Hepatocyte (in vitro differentiated cells): ENCODE measurements at regions not wholly inside any gene's neighbourhood (a gene's known extent, or its start where the extent isn't known, plus 50 kb on each side); places are given as distances from the start of the nearest gene placed in this dataset.
A peak's percentile ranks its signal among the peaks of the same experiment; 100 is the strongest.

ENCODE experiments used
- DNase-seq: peaks from one replicate; pipeline ENCODE4 v3.0.0-alpha.2; 2016; ENCODE audit warnings: low spot score
- H2AFZ ChIP-seq: fragments of 200-600 bp; sonication (generic); 2 replicates; pipeline ENCODE4 v1.6.0; 2016; ENCODE audit warnings: antibody characterized with exemption, mild to moderate bottlenecking
- H3K27ac ChIP-seq: fragments of 200-600 bp; sonication (generic); 2 replicates; pipeline ENCODE4 v1.5.1; 2016; ENCODE audit warnings: mild to moderate bottlenecking
- H3K27me3 ChIP-seq: fragments of 200-600 bp; sonication (generic); 2 replicates; pipeline ENCODE4 v1.6.1; 2016
- H3K36me3 ChIP-seq: fragments of 200-600 bp; sonication (generic); replicated peaks from 2 replicates; pipeline ENCODE4 v1.5.1; 2016; ENCODE audit warnings: low read depth; ENCODE audit not compliant: insufficient read depth
- H3K4me1 ChIP-seq: fragments of 200-600 bp; sonication (generic); 2 replicates; pipeline ENCODE4 v1.5.1; 2016; ENCODE audit warnings: mild to moderate bottlenecking, moderate library complexity; ENCODE audit not compliant: insufficient read depth
- H3K4me2 ChIP-seq: fragments of 200-600 bp; sonication (generic); 2 replicates; pipeline ENCODE4 v1.6.0; 2016
- H3K4me3 ChIP-seq: fragments of 200-600 bp; sonication (generic); 2 replicates; pipeline ENCODE4 v1.5.1; 2016; ENCODE audit warnings: mild to moderate bottlenecking
- H3K79me2 ChIP-seq: fragments of 200-600 bp; sonication (generic); 2 replicates; pipeline ENCODE4 v1.6.0; 2017; ENCODE audit warnings: mild to moderate bottlenecking
- H3K9me2 ChIP-seq: fragments of 200-600 bp; sonication (generic); replicated peaks from 2 replicates; pipeline ENCODE4 v1.6.0; 2017; ENCODE audit warnings: mild to moderate bottlenecking; ENCODE audit not compliant: insufficient read depth
- H3K9me3 ChIP-seq: fragments of 200-600 bp; sonication (generic); 2 replicates; pipeline ENCODE4 v1.5.1; 2016; ENCODE audit warnings: low read depth, mild to moderate bottlenecking
- H4K20me1 ChIP-seq: fragments of 200-600 bp; sonication (generic); 2 replicates; pipeline ENCODE4 v1.6.0; 2016; ENCODE audit warnings: mild to moderate bottlenecking; ENCODE audit not compliant: insufficient read depth, poor library complexity, severe bottlenecking
- CTCF ChIP-seq: fragments of 200-600 bp; sonication (generic); IDR thresholded peaks from 2 replicates; pipeline ENCODE4 v1.5.1; 2016; ENCODE audit warnings: antibody characterized with exemption, mild to moderate bottlenecking; ENCODE audit not compliant: poor library complexity
- EZH2 ChIP-seq: fragments of 200-600 bp; sonication (generic); IDR thresholded peaks from 2 replicates; pipeline ENCODE4 v1.6.1; 2016; ENCODE audit warnings: antibody characterized with exemption, mild to moderate bottlenecking, borderline replicate concordance
- EZH2phosphoT487 ChIP-seq: fragments of 200-600 bp; sonication (generic); IDR thresholded peaks from one replicate; pipeline ENCODE4 v1.6.1; 2018; ENCODE audit warnings: antibody characterized with exemption, mild to moderate bottlenecking, low read depth, moderate library complexity; ENCODE audit not compliant: unreplicated experiment, severe bottlenecking
- WGBS: methylation state at CpG from one replicate; pipeline ENCODE4 v1.1.6; 2016; ENCODE audit warnings: low lambda C conversion rate; ENCODE audit errors: missing lambda C conversion rate; 5-methylcytosine and 5-hydroxymethylcytosine counted together

GRCh38 chr2:146764301-146764700 is 1080.5 kb upstream of the ACVR2A start:
- Histone ChIP-seq H3K9me2 (no peaks in the 10 kb centered on the region), H3K27me3 (no peaks in the 10 kb centered on the region), H3K27ac (no peak overlapping the region), H2AFZ (no peak overlapping the region), H3K4me3 (no peak overlapping the region), H3K4me1 (no peaks in the 10 kb centered on the region), H3K9me3 (no peaks in the 10 kb centered on the region), H3K36me3 (no peaks in the 10 kb centered on the region), H3K4me2 (no peak overlapping the region), H3K79me2 (no peaks in the 10 kb centered on the region), H4K20me1 (no peaks in the 10 kb centered on the region)
- 79% methylated on average over 4 of the region's 4 CpGs for WGBS
- no peak for TF ChIP-seq EZH2phosphoT487
- TF ChIP-seq CTCF: no peak
- no peak for TF ChIP-seq EZH2
- DNase-seq: no peak

DNA sequence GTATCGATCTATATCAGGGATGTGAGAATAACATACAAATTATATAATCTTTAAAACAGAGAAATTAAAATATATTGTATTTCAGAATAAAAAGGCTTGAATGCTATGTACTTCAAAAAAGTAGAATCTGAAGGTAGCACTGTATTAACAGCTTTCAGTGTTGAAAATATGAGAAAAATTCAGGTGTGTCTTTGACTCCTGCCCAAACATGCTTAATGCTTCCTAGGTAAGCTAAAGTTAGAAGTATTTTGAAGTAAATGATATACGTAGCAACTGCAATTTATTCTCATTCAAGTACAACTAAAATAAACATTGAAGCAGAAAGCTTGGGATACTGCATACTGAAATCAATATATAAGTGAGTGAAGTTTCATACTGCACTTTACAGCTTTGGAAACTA is 1082.0 kb upstream of the ACVR2A start:
- no peak overlapping the region for H2AFZ ChIP-seq
- no peak for TF ChIP-seq EZH2
- TF ChIP-seq CTCF: no peak
- TF ChIP-seq EZH2phosphoT487: no peak

GRCh38 chr2:146754606-146755005 is 1090.2 kb upstream of the ACVR2A start:
- Histone ChIP-seq H4K20me1 (no peaks in the 10 kb centered on the region), H3K4me3 (no peak overlapping the region), H3K27ac (no peak overlapping the region), H3K36me3 (no peaks in the 10 kb centered on the region), H3K9me3 (no peaks in the 10 kb centered on the region), H3K79me2 (no peaks in the 10 kb centered on the region), H3K4me1 (no peaks in the 10 kb centered on the region), H3K27me3 (no peaks in the 10 kb centered on the region), H3K4me2 (no peak overlapping the region), H2AFZ (no peak overlapping the region), H3K9me2 (no peaks in the 10 kb centered on the region)
- 93% methylated on average over 4 of the region's 4 CpGs for WGBS
- TF ChIP-seq EZH2 (no peak), CTCF (no peak), EZH2phosphoT487 (no peak)
- DNase-seq: no peak

More for the DNA sequence above, 1082.0 kb upstream of the ACVR2A start:
- WGBS: 83% methylated on average over 2 of the region's 2 CpGs
- H3K27me3 ChIP-seq: no peaks in the 10 kb centered on the region
- no peak for DNase-seq
- H3K9me2 ChIP-seq: no peaks in the 10 kb centered on the region
- H3K9me3 ChIP-seq: no peaks in the 10 kb centered on the region
- no peaks in the 10 kb centered on the region for H3K4me1 ChIP-seq
- H3K27ac ChIP-seq: peak overlapping the region; percentile 31
- H4K20me1 ChIP-seq: no peaks in the 10 kb centered on the region
- no peaks in the 10 kb centered on the region for H3K36me3 ChIP-seq
- H3K4me3 ChIP-seq: no peak overlapping the region
- H3K79me2 ChIP-seq: no peaks in the 10 kb centered on the region
- no peak overlapping the region for H3K4me2 ChIP-seq

GRCh38 chr2:146748046-146748445 is 1096.8 kb upstream of the ACVR2A start:
- no peaks in the 10 kb centered on the region for H3K4me1 ChIP-seq
- no peaks in the 10 kb centered on the region for H3K27me3 ChIP-seq
- no peaks in the 10 kb centered on the region for H3K9me2 ChIP-seq
- no peak overlapping the region for H2AFZ ChIP-seq
- 67% methylated on average over 3 of the region's 3 CpGs for WGBS
- H3K4me2 ChIP-seq: no peak overlapping the region
- H3K79me2 ChIP-seq: no peaks in the 10 kb centered on the region
- H3K36me3 ChIP-seq: no peaks in the 10 kb centered on the region
- no peaks in the 10 kb centered on the region for H4K20me1 ChIP-seq
- no peak for TF ChIP-seq EZH2phosphoT487
- no peak for TF ChIP-seq CTCF
- no peak for TF ChIP-seq EZH2
- no peak overlapping the region for H3K27ac ChIP-seq
- H3K4me3 ChIP-seq: no peak overlapping the region
- DNase-seq: no peak
- no peaks in the 10 kb centered on the region for H3K9me3 ChIP-seq
